HepG2 (cell line): ENCODE measurements at regions not wholly inside any gene's neighbourhood (a gene's known extent, or its start where the extent isn't known, plus 50 kb on each side); places are given as distances from the start of the nearest gene placed in this dataset.

ENCODE experiments used
- ATAC-seq: fragments of 200-7000 bp; cut with Tn5 transposase; 3 replicates; pipeline ENCODE4 v1.9.1; 2020; ENCODE audit warnings: mild to moderate bottlenecking, moderate library complexity
- BruUV-seq: library from RNA; stranded (reverse); fragments of 400-500 nt; replicated peaks from 2 replicates; lab custom pipeline; 2021; lab: Mats Ljungman, UMichigan
- CTCF ChIA-PET: fragments of 300-600 bp; formaldehyde crosslinking; extraction: SDS; loops from one replicate; lab custom pipeline; 2021; ENCODE audit warnings: low total read pairs, inconsistent platforms, low intra/inter-chr PET ratio; lab: Yijun Ruan, JAX
- POLR2A ChIA-PET: fragments of 350-600 bp; sonication (Branson Sonifier 250); formaldehyde crosslinking; loops from one replicate; lab custom pipeline; 2020; ENCODE audit warnings: antibody characterized with exemption, inconsistent platforms; lab: Yijun Ruan, JAX
- DNase-seq: peaks from one replicate; pipeline ENCODE4 v3.0.0-alpha.2; 2015; ENCODE audit warnings: low spot score
- FAIRE-seq: peaks from 3 replicates; lab custom pipeline; 2011; peaks lifted over from hg19 to GRCh38; lab: Jason Lieb, UNC
- H2AFZ ChIP-seq: one replicate; pipeline ENCODE4 v1.6.1; 2011; ENCODE audit warnings: low read length, inconsistent platforms
- H3K27ac ChIP-seq: fragments of 300-600 bp; 3 replicates; pipeline ENCODE4 v1.8.0; 2011; ENCODE audit warnings: mixed run types, mild to moderate bottlenecking, mixed read lengths, low read length, inconsistent platforms; ENCODE audit not compliant: insufficient read depth; ENCODE audit errors: extremely low read length
- H3K27me3 ChIP-seq, 2 experiments: fragments of 200-600 bp in 1 of 2; 2 replicates in 1 of 2; 3 replicates in 1 of 2; pipeline versions ENCODE4 v1.6.0 to v1.8.0; 2011; ENCODE audit warnings: low read length in 2 of 2, mild to moderate bottlenecking in 2 of 2, moderate library complexity in 2 of 2, inconsistent platforms in 1 of 2; ENCODE audit not compliant: insufficient read depth in 2 of 2, control insufficient read depth in 1 of 2
- H3K36me3 ChIP-seq, 2 experiments: fragments of 200-600 bp in 1 of 2; replicated peaks in 1 of 2; 2 replicates in 1 of 2; 3 replicates in 1 of 2; pipeline versions ENCODE4 v1.5.1 to v1.8.0; 2011; ENCODE audit warnings: low read length in 2 of 2, inconsistent platforms in 1 of 2; ENCODE audit not compliant: insufficient read depth in 2 of 2, control insufficient read depth in 1 of 2
- H3K4me1 ChIP-seq: 2 replicates; pipeline ENCODE4 v1.5.1; 2012; ENCODE audit warnings: low read length, inconsistent platforms; ENCODE audit not compliant: insufficient read depth
- H3K4me2 ChIP-seq: 2 replicates; pipeline ENCODE4 v1.6.0; 2011; ENCODE audit warnings: low read depth, low read length, inconsistent platforms
- H3K4me3 ChIP-seq, 3 experiments: fragments of 200-600 bp in 1 of 3; sonication (generic), shearing (Covaris generic) in 1 of 3; replicated peaks in 1 of 3; 2 replicates each; pipeline ENCODE4 v1.5.1; 2011 to 2016; ENCODE audit warnings: low read length in 3 of 3, inconsistent platforms in 2 of 3, low read depth in 2 of 3, mild to moderate bottlenecking in 2 of 3, control low read depth in 1 of 3, mixed read lengths in 1 of 3; ENCODE audit not compliant: insufficient read depth in 1 of 3
- H3K79me2 ChIP-seq: one replicate; pipeline ENCODE4 v1.6.1; 2011; ENCODE audit warnings: low read length, inconsistent platforms; ENCODE audit not compliant: insufficient read depth
- H3K9ac ChIP-seq: 2 replicates; pipeline ENCODE4 v1.6.0; 2011; ENCODE audit warnings: mild to moderate bottlenecking, low read depth, low read length, inconsistent platforms; ENCODE audit not compliant: insufficient read depth
- H3K9me3 ChIP-seq: 2 replicates; pipeline ENCODE4 v1.5.1; 2012; ENCODE audit warnings: mild to moderate bottlenecking, low read length
- H4K20me1 ChIP-seq: 2 replicates; pipeline ENCODE4 v1.6.0; 2011; ENCODE audit warnings: inconsistent platforms, mild to moderate bottlenecking, low read length, moderate library complexity; ENCODE audit not compliant: insufficient read depth
- GABPA ChIP-seq, 2 experiments: IDR thresholded peaks; 2 replicates each; pipeline ENCODE4 v1.6.1; 2011 to 2016; ENCODE audit warnings: low read depth in 2 of 2, low read length in 1 of 2, missing biosample characterization in 1 of 2, missing genetic modification characterization in 1 of 2
- REXO4 ChIP-seq: sonication (generic); formaldehyde crosslinking; IDR thresholded peaks from 2 replicates; pipeline ENCODE4 v1.8.0; 2022; ENCODE audit warnings: missing genetic modification reagents, mild to moderate bottlenecking, borderline replicate concordance
- ZFP82 ChIP-seq: sonication (generic); formaldehyde crosslinking; IDR thresholded peaks from 2 replicates; pipeline ENCODE4 v1.5.1; 2020; ENCODE audit warnings: mild to moderate bottlenecking, missing genetic modification reagents, borderline replicate concordance
- ZFX ChIP-seq: sonication (generic); formaldehyde crosslinking; IDR thresholded peaks from 2 replicates; pipeline ENCODE4 v1.4.0; 2020; ENCODE audit warnings: mild to moderate bottlenecking, low read depth, missing genetic modification reagents, moderate library complexity
- ZFYVE20 ChIP-seq: sonication (generic); formaldehyde crosslinking; IDR thresholded peaks from 2 replicates; pipeline ENCODE4 v1.8.0; 2023; ENCODE audit warnings: low read depth, mild to moderate bottlenecking, moderate library complexity, missing genetic modification reagents, borderline replicate concordance
- ZNF205 ChIP-seq: IDR thresholded peaks from 2 replicates; pipeline ENCODE4 v1.6.1; 2018; ENCODE audit warnings: missing biosample characterization, missing genetic modification reagents
- ZNF614 ChIP-seq: IDR thresholded peaks from 2 replicates; pipeline ENCODE4 v1.6.1; 2018; ENCODE audit warnings: missing biosample characterization, missing genetic modification reagents, inconsistent platforms, borderline replicate concordance
- ZNF850 ChIP-seq: sonication (generic); formaldehyde crosslinking; conservative IDR thresholded peaks from 2 replicates; pipeline ENCODE4 v1.9.0; 2021; ENCODE audit warnings: mild to moderate bottlenecking, missing genetic modification reagents
- ZSCAN29 ChIP-seq: sonication (generic); formaldehyde crosslinking; conservative IDR thresholded peaks from 2 replicates; pipeline ENCODE4 v1.4.0; 2020; ENCODE audit warnings: mild to moderate bottlenecking, missing genetic modification reagents
- in situ Hi-C: cut with HindIII; loops from 2 replicates; pipeline ENCODE4 v1.10.0; 2017; ENCODE audit warnings: low pct_unique_long_range_greater_than_20kb; ENCODE audit not compliant: extremely low pct_ligation_motif_present
- intact Hi-C: fragments of 100-400 bp; cut with micrococcal nuclease; formaldehyde crosslinking; loops from one replicate; pipeline ENCODE4 v1.10.0; 2022; ENCODE audit not compliant: unreplicated experiment
- TF ChIP-seq, protein P1 (sequence below): sonication (generic); formaldehyde crosslinking; IDR thresholded peaks from 2 replicates; pipeline ENCODE4 v1.4.0; 2020; ENCODE audit warnings: mild to moderate bottlenecking, missing genetic modification reagents
- TF ChIP-seq, protein P2 (sequence below), 2 experiments: sonication (generic) in 1 of 2; formaldehyde crosslinking in 1 of 2; IDR thresholded peaks; 2 replicates each; pipeline versions ENCODE4 v1.6.1 to v1.9.0; 2014 to 2022; ENCODE audit warnings: antibody characterized with exemption in 1 of 2, borderline replicate concordance in 1 of 2, inconsistent platforms in 1 of 2, low read depth in 1 of 2, missing genetic modification reagents in 1 of 2
- TF ChIP-seq, protein P3 (sequence below): sonication (generic); formaldehyde crosslinking; IDR thresholded peaks from 2 replicates; pipeline ENCODE4 v1.5.1; 2020; ENCODE audit warnings: missing genetic modification reagents, mild to moderate bottlenecking, borderline replicate concordance
- TF ChIP-seq, protein P4 (sequence below): sonication (generic); formaldehyde crosslinking; IDR thresholded peaks from 2 replicates; pipeline ENCODE4 v1.5.0; 2020; ENCODE audit warnings: missing genetic modification reagents

DNA sequence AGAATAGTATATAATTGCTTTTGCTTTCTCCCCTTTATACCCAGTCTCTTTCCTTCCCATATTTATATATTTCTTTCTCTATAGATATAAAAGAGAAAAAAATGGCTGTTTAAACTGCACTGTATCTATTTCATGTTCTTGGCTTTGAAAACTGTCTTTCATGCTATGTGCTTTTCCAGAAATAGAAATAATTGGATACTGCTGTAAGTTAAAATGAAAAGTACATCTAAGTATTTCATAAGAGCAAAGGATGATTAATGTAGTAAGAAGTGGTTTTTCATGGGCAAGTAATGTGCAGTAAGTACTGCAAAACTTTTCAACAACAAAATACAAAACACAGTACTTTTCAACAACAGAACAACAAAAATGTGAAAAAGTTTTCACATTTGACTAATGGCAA is 237.9 kb downstream of the SNCA start:
- H4K20me1 ChIP-seq: no peaks in the 10 kb centered on the region
- H3K79me2 ChIP-seq: no peaks in the 10 kb centered on the region
- no peak overlapping the region for H3K4me3 ChIP-seq
- DNase-seq (no peak), FAIRE-seq (no peak), ATAC-seq (no peak)
- no peaks in the 10 kb centered on the region for H3K36me3 ChIP-seq
- no peak overlapping the region for H3K9ac ChIP-seq
- H3K4me1 ChIP-seq: no peaks in the 10 kb centered on the region
- H2AFZ ChIP-seq: no peak overlapping the region
- in situ Hi-C loops (loop anchor here (10.0 kb wide), 1 partner anchor 306 kb away; no protein-coding TSS in a partner anchor), intact Hi-C loops (no loop called here)
- no peaks in the 10 kb centered on the region for H3K27me3 ChIP-seq
- CTCF ChIA-PET: no interaction called here
- H3K4me2 ChIP-seq: no peak overlapping the region
- no peak overlapping the region for H3K27ac ChIP-seq
- POLR2A ChIA-PET: no interaction called here
- BruUV-seq: no TSS peak
- H3K9me3 ChIP-seq: no peaks in the 10 kb centered on the region
- TF ChIP-seq ZFX (CRISPR knock-in tag) (no peak), ZSCAN29 (no peak), GABPA (IDR thresholded peaks at IDR 0.05; ENCODE audit: low read depth, low read length) (no peak), GABPA (CRISPR knock-in tag; IDR thresholded peaks at IDR 0.05; ENCODE audit: low read depth) (no peak), ZNF614 (no peak), ZFP82 (no peak), ZNF205 (CRISPR knock-in tag) (no peak), ZFYVE20 (CRISPR knock-in tag) (no peak), ZNF850 (CRISPR knock-in tag) (no peak), REXO4 (no peak)
- TF ChIP-seq, protein P1, sequence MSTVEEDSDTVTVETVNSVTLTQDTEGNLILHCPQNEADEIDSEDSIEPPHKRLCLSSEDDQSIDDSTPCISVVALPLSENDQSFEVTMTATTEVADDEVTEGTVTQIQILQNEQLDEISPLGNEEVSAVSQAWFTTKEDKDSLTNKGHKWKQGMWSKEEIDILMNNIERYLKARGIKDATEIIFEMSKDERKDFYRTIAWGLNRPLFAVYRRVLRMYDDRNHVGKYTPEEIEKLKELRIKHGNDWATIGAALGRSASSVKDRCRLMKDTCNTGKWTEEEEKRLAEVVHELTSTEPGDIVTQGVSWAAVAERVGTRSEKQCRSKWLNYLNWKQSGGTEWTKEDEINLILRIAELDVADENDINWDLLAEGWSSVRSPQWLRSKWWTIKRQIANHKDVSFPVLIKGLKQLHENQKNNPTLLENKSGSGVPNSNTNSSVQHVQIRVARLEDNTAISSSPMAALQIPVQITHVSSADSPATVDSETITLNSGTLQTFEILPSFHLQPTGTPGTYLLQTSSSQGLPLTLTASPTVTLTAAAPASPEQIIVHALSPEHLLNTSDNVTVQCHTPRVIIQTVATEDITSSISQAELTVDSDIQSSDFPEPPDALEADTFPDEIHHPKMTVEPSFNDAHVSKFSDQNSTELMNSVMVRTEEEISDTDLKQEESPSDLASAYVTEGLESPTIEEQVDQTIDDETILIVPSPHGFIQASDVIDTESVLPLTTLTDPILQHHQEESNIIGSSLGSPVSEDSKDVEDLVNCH (CRISPR knock-in tag): no peak
- TF ChIP-seq, protein P2, sequence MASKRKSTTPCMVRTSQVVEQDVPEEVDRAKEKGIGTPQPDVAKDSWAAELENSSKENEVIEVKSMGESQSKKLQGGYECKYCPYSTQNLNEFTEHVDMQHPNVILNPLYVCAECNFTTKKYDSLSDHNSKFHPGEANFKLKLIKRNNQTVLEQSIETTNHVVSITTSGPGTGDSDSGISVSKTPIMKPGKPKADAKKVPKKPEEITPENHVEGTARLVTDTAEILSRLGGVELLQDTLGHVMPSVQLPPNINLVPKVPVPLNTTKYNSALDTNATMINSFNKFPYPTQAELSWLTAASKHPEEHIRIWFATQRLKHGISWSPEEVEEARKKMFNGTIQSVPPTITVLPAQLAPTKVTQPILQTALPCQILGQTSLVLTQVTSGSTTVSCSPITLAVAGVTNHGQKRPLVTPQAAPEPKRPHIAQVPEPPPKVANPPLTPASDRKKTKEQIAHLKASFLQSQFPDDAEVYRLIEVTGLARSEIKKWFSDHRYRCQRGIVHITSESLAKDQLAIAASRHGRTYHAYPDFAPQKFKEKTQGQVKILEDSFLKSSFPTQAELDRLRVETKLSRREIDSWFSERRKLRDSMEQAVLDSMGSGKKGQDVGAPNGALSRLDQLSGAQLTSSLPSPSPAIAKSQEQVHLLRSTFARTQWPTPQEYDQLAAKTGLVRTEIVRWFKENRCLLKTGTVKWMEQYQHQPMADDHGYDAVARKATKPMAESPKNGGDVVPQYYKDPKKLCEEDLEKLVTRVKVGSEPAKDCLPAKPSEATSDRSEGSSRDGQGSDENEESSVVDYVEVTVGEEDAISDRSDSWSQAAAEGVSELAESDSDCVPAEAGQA (IDR thresholded peaks at IDR 0.05; ENCODE audit: low read depth): no peak
- TF ChIP-seq, protein P2 (CRISPR knock-in tag; IDR thresholded peaks at IDR 0.05; ENCODE audit: borderline replicate concordance): no peak
- TF ChIP-seq, protein P3, sequence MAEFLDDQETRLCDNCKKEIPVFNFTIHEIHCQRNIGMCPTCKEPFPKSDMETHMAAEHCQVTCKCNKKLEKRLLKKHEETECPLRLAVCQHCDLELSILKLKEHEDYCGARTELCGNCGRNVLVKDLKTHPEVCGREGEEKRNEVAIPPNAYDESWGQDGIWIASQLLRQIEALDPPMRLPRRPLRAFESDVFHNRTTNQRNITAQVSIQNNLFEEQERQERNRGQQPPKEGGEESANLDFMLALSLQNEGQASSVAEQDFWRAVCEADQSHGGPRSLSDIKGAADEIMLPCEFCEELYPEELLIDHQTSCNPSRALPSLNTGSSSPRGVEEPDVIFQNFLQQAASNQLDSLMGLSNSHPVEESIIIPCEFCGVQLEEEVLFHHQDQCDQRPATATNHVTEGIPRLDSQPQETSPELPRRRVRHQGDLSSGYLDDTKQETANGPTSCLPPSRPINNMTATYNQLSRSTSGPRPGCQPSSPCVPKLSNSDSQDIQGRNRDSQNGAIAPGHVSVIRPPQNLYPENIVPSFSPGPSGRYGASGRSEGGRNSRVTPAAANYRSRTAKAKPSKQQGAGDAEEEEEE (CRISPR knock-in tag): no peak
- TF ChIP-seq, protein P4, sequence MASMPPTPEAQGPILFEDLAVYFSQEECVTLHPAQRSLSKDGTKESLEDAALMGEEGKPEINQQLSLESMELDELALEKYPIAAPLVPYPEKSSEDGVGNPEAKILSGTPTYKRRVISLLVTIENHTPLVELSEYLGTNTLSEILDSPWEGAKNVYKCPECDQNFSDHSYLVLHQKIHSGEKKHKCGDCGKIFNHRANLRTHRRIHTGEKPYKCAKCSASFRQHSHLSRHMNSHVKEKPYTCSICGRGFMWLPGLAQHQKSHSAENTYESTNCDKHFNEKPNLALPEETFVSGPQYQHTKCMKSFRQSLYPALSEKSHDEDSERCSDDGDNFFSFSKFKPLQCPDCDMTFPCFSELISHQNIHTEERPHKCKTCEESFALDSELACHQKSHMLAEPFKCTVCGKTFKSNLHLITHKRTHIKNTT (CRISPR knock-in tag): no peak
